Fibroblast of lung (primary cell): ENCODE measurements at regions not wholly inside any gene's neighbourhood (a gene's known extent, or its start where the extent isn't known, plus 50 kb on each side); places are given as distances from the start of the nearest gene placed in this dataset.
A peak's percentile ranks its signal among the peaks of the same experiment; 100 is the strongest.

Source experiments
- DNase-seq, 2 donors: peaks; one replicate each; pipeline versions ENCODE4 v3.0.0 to v3.0.0-alpha.2; 2010; ENCODE audit warnings: low read depth in 2 of 2
- H2AFZ ChIP-seq: 2 replicates; pipeline ENCODE4 v1.5.1; 2012; ENCODE audit warnings: low read length, control low read depth, inconsistent platforms
- H3K27ac ChIP-seq: 2 replicates; pipeline ENCODE4 v1.5.1; 2011; ENCODE audit warnings: low read length, control low read depth; ENCODE audit not compliant: insufficient read depth
- H3K27me3 ChIP-seq: 2 replicates; pipeline ENCODE4 v1.5.1; 2011; ENCODE audit warnings: mild to moderate bottlenecking, low read length; ENCODE audit not compliant: control insufficient read depth, insufficient read depth
- H3K36me3 ChIP-seq: 2 replicates; pipeline ENCODE4 v1.5.1; 2011; ENCODE audit warnings: low read length; ENCODE audit not compliant: control insufficient read depth, insufficient read depth
- H3K4me1 ChIP-seq: 2 replicates; pipeline ENCODE4 v1.5.1; 2011; ENCODE audit warnings: low read length; ENCODE audit not compliant: control insufficient read depth, insufficient read depth; ENCODE audit errors: extremely low read depth
- H3K4me2 ChIP-seq: 2 replicates; pipeline ENCODE4 v1.5.1; 2011; ENCODE audit warnings: low read length, control low read depth; ENCODE audit not compliant: insufficient read depth; ENCODE audit errors: extremely low read depth
- H3K4me3 ChIP-seq, 4 experiments: fragments of 200-600 bp in 1 of 4; sonication (generic) in 1 of 4; replicated peaks in 1 of 4; 2 replicates each; pipeline ENCODE4 v1.5.1; 2011 to 2016; ENCODE audit warnings: low read length in 4 of 4, low read depth in 3 of 4, mild to moderate bottlenecking in 3 of 4, control low read depth in 2 of 4, inconsistent platforms in 1 of 4, mixed read lengths in 1 of 4; ENCODE audit not compliant: insufficient read depth in 1 of 4; ENCODE audit errors: control extremely low read depth in 1 of 4
- H3K79me2 ChIP-seq: 2 replicates; pipeline ENCODE4 v1.5.1; 2012; ENCODE audit warnings: mild to moderate bottlenecking, low read length, inconsistent platforms; ENCODE audit not compliant: control insufficient read depth, insufficient read depth
- H3K9ac ChIP-seq: 2 replicates; pipeline ENCODE4 v1.5.1; 2011; ENCODE audit warnings: mild to moderate bottlenecking, low read length, control low read depth; ENCODE audit not compliant: insufficient read depth
- H3K9me3 ChIP-seq: 2 replicates; pipeline ENCODE4 v1.5.1; 2012; ENCODE audit warnings: low read depth, low read length; ENCODE audit not compliant: control insufficient read depth, insufficient read depth
- H4K20me1 ChIP-seq: 2 replicates; pipeline ENCODE4 v1.5.1; 2011; ENCODE audit warnings: low read length; ENCODE audit not compliant: control insufficient read depth, insufficient read depth; ENCODE audit errors: extremely low read depth
- CTCF ChIP-seq, 2 donors: IDR thresholded peaks in 1 of 2; conservative IDR thresholded peaks in 1 of 2; 1 replicate in 1 of 2; 2 replicates in 1 of 2; pipeline ENCODE4 v1.5.1; 2011 to 2012; ENCODE audit warnings: low read length in 2 of 2, control low read depth in 1 of 2, inconsistent platforms in 1 of 2, low read depth in 1 of 2, mild to moderate bottlenecking in 1 of 2
- EZH2 ChIP-seq: IDR thresholded peaks from 2 replicates; pipeline ENCODE4 v1.5.1; 2012; ENCODE audit warnings: low read length, control low read depth, mild to moderate bottlenecking; ENCODE audit errors: missing control alignments

- no peaks in the 10 kb centered on the region for H3K9me3 ChIP-seq
- TF ChIP-seq CTCF (conservative IDR thresholded peaks at IDR 0.05 in 1 of 2, IDR thresholded peaks at IDR 0.05 in 1 of 2; ENCODE audit: low read depth in 1 of 2, low read length in 2 of 2) (no peak), EZH2 (no peak)
- no peak overlapping the region for H3K4me2 ChIP-seq
- H3K27me3 ChIP-seq: no peaks in the 10 kb centered on the region
- no peaks in the 10 kb centered on the region for H3K79me2 ChIP-seq
- H3K27ac ChIP-seq: no peak overlapping the region
- H3K36me3 ChIP-seq: no peaks in the 10 kb centered on the region
- no peak for DNase-seq
- no peak overlapping the region for H2AFZ ChIP-seq
- no peak overlapping the region for H3K9ac ChIP-seq
- H3K4me1 ChIP-seq: peaks cover 36% of the 10 kb centered on the region
- H4K20me1 ChIP-seq: no peaks in the 10 kb centered on the region
- H3K4me3 ChIP-seq: no peak overlapping the region
These were observed 111.8 kb downstream of the BANF2 start for GRCh38 chr20:17811628-17811965.

- TF ChIP-seq CTCF (conservative IDR thresholded peaks at IDR 0.05 in 1 of 2, IDR thresholded peaks at IDR 0.05 in 1 of 2; ENCODE audit: low read depth in 1 of 2, low read length in 2 of 2): no peak
- no peaks in the 10 kb centered on the region for H4K20me1 ChIP-seq
- no peaks in the 10 kb centered on the region for H3K36me3 ChIP-seq
- H3K9me3 ChIP-seq: no peaks in the 10 kb centered on the region
- no peak overlapping the region for H3K27ac ChIP-seq
- DNase-seq: no peak
- H3K9ac ChIP-seq: no peak overlapping the region
- peaks cover 41% of the 10 kb centered on the region for H3K4me1 ChIP-seq
- H3K4me2 ChIP-seq: no peak overlapping the region
- no peak overlapping the region for H2AFZ ChIP-seq
- no peak overlapping the region for H3K4me3 ChIP-seq
- H3K79me2 ChIP-seq: no peaks in the 10 kb centered on the region
- H3K27me3 ChIP-seq: no peaks in the 10 kb centered on the region
These were observed 111.3 kb downstream of the BANF2 start for GRCh38 chr20:17810847-17811627.

GRCh38 chr20:17810062-17810631 is 110.4 kb downstream of the BANF2 start:
- no peaks in the 10 kb centered on the region for H3K79me2 ChIP-seq
- H3K4me3 ChIP-seq: no peak overlapping the region
- H3K27me3 ChIP-seq: no peaks in the 10 kb centered on the region
- no peak overlapping the region for H3K9ac ChIP-seq
- H3K9me3 ChIP-seq: no peaks in the 10 kb centered on the region
- TF ChIP-seq CTCF (conservative IDR thresholded peaks at IDR 0.05 in 1 of 2, IDR thresholded peaks at IDR 0.05 in 1 of 2; ENCODE audit: low read depth in 1 of 2, low read length in 2 of 2): no peak
- no peak for TF ChIP-seq EZH2
- peak overlapping the region; percentile 47 for H3K27ac ChIP-seq
- peak overlapping the region; percentile 15 for H3K4me2 ChIP-seq
- H3K36me3 ChIP-seq: no peaks in the 10 kb centered on the region
- DNase-seq: peak in 1 of 2 donors; percentile 46
- no peak overlapping the region for H2AFZ ChIP-seq
- H4K20me1 ChIP-seq: no peaks in the 10 kb centered on the region
- H3K4me1 ChIP-seq: peaks cover 43% of the 10 kb centered on the region
